HL-60 (cell line): ENCODE measurements at regions not wholly inside any gene's neighbourhood (a gene's known extent, or its start where the extent isn't known, plus 50 kb on each side); places are given as distances from the start of the nearest gene placed in this dataset.

Experiments
- CTCF ChIP-seq: IDR thresholded peaks from one replicate; pipeline ENCODE4 v1.5.1; 2011; ENCODE audit warnings: low read length, control low read depth, inconsistent platforms; ENCODE audit not compliant: insufficient read depth
- GABPA ChIP-seq: IDR thresholded peaks from 2 replicates; pipeline ENCODE4 v1.6.1; 2012; ENCODE audit warnings: low read depth
- POLR2AphosphoS5 ChIP-seq: IDR thresholded peaks from 2 replicates; pipeline ENCODE4 v1.6.1; 2012; ENCODE audit warnings: low read depth
- REST ChIP-seq: IDR thresholded peaks from 2 replicates; pipeline ENCODE4 v1.6.1; 2012; ENCODE audit warnings: low read depth; ENCODE audit not compliant: insufficient replicate concordance
- SPI1 ChIP-seq: IDR thresholded peaks from 2 replicates; pipeline ENCODE4 v1.6.1; 2012; ENCODE audit warnings: low read depth, mild to moderate bottlenecking, borderline replicate concordance

GRCh38 chr10:104516986-104517385 lies 124.1 kb upstream of the SORCS3 start:
- TF ChIP-seq CTCF (no peak), GABPA (no peak), POLR2AphosphoS5 (no peak), REST (no peak), SPI1 (no peak)
